Right lobe of liver (tissue), 4 donors: ENCODE measurements at regions not wholly inside any gene's neighbourhood (a gene's known extent, or its start where the extent isn't known, plus 50 kb on each side); places are given as distances from the start of the nearest gene placed in this dataset.

Experiments
- POLR2A ChIP-seq: fragments of 450-650 bp; IDR thresholded peaks from one replicate; pipeline ENCODE4 v1.6.1; 2017; ENCODE audit warnings: antibody characterized with exemption, mild to moderate bottlenecking
- TF ChIP-seq, protein P1 (sequence below), 4 donors: fragments of 200-600 bp in 3 of 4; fragments of 450-650 bp in 1 of 4; IDR thresholded peaks; one replicate each; pipeline versions ENCODE4 v1.5.1 to v1.8.0; 2016 to 2022; ENCODE audit warnings: antibody characterized with exemption in 4 of 4, mild to moderate bottlenecking in 2 of 4
- donor health status: DM: no; HTN: no; CAD: no.
- donor health status: DM: no; HTN: no; CAD: no.
- donor health status: DM: no; HTN: yes; CAD: no.

- TF ChIP-seq, protein P1, sequence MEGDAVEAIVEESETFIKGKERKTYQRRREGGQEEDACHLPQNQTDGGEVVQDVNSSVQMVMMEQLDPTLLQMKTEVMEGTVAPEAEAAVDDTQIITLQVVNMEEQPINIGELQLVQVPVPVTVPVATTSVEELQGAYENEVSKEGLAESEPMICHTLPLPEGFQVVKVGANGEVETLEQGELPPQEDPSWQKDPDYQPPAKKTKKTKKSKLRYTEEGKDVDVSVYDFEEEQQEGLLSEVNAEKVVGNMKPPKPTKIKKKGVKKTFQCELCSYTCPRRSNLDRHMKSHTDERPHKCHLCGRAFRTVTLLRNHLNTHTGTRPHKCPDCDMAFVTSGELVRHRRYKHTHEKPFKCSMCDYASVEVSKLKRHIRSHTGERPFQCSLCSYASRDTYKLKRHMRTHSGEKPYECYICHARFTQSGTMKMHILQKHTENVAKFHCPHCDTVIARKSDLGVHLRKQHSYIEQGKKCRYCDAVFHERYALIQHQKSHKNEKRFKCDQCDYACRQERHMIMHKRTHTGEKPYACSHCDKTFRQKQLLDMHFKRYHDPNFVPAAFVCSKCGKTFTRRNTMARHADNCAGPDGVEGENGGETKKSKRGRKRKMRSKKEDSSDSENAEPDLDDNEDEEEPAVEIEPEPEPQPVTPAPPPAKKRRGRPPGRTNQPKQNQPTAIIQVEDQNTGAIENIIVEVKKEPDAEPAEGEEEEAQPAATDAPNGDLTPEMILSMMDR (IDR thresholded peaks at IDR 0.05): no peak
- no peak for TF ChIP-seq POLR2A
Observed at GRCh38 chr9:107174441-107174840, 108.6 kb upstream of the RAD23B start.
